HG03469 (cell line): ENCODE measurements at regions not wholly inside any gene's neighbourhood (a gene's known extent, or its start where the extent isn't known, plus 50 kb on each side); places are given as distances from the start of the nearest gene placed in this dataset.

ENCODE experiments used
- ATAC-seq: cut with Tn5 transposase; IDR thresholded peaks from one replicate; pipeline ENCODE4 v1.9.1; 2021; ENCODE audit warnings: mild to moderate bottlenecking, moderate library complexity, moderate number of reproducible peaks; ENCODE audit not compliant: unreplicated experiment

DNA sequence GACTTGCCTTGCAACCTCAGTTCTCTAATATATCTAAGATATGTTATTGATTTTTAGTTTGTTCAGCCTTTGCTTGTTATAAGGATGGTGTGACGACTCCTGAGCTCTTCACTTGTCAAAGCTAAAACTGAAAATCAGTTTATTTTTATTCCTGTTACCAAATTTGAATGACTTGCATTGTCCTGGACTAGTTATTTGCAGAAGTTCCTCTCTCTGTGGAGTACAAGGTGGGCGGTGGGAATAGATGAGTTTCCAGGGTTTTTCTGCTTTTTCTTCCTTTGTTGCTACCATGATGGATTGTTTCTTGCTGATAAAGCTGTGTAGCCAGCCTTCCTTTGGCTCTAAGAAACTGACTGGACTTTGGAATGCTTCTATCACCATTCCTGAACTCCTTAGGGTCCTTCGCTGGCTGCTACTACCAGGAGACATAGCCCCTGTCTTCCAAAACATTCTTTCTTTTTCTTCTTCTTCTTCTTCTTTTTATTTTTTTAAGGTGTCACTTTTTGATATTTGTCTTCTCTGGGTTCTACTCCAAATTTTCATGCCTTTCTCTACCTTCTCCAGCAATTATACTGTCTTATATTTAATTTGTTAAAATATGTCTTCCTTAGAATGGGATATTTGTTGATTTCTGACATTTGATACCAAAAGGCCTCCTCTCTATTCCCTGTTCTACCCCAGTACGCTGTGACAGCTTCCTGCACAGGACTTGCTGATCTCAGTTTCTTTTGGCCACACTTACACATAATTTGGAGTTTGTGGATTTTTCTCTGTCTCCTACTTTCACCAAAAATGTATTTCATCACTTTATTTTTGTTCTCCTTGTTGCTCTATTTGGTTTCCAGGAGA lies 145.1 kb upstream of the THRB start:
- ATAC-seq, result no peak

DNA sequence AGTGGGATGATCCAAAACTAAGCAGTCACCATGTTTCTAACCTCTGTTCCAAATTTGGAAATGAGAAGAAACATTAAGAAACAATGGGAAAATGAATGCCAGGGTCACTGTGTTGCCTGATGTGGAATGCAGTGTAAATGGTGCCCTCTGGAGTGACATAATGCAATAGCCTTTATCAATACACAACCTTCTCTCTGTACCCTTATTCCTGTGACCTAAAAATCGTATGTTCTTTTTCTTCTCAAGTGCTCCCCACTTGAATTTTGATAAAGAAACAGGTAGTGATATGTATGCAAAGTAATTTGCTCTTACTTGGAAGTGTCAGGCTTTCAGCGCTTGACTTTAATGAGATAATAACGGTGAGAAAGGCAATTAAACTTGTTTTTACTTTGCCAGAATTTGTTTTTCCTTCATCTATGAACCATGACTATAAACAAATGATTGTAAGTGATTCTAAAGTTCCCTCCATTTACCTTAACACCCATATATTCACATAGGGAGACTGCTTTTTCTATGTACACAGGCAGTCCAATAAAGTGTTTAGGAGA lies 145.8 kb upstream of the THRB start:
- ATAC-seq, result no peak

DNA sequence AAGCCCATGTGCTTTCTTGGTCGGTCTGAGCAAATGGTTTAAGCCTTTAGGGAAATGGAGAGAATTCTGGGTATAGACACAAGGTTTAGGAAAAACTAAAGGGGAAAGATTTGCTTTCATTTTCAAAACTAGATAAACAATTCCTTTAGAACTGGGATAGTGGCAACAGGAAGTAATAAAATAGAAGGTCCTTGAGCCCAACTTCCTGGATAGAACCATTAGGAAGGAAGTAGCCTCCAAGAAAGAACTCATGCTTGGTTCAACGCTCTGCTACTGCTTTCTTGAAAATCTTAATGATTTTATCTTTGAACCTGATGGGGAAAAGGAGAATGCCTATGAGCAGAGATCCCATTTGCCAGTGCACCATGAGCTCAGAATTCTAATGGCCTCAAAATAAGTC lies 147.0 kb upstream of the THRB start:
- ATAC-seq, result no peak

DNA sequence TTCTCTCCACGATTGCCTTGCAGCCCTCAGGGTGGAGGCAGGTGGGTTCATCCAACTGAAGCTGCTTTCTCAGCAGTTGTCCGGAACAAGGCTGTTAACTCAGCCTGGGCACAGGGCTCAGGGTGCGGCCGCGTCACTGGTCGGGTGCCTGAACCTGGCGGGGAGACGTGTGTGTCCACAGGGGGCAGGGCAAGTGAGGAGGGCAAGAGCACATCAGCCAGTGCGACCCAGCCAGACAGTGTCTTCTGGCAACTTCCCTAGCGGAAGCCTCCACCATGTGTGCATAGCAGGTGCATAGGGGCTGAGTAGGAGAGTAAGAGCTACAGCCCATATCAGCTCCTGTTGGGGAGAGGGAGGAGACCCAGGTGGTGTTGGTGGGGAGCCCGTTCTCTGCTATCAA lies 150.4 kb upstream of the THRB start:
- ATAC-seq, result no peak

DNA sequence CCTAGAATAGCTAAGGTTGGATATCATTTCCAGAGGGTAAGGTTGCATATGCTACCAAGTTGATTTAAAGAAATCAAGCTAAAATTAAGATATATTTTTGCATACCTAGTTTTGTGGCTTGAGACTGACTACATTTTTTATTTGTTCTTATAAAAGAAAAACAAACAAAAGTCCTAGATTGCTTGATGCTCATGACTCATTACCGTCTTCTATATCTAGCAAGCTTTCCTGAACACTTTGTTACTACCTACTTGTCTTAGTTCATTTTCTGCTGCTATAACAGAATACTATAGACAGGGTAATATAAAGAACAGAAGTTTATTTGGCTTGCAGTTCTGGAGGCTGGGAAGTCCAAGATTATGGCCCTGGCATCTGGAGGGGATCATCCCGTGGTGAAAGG lies 152.1 kb upstream of the THRB start:
- no peak for ATAC-seq

DNA sequence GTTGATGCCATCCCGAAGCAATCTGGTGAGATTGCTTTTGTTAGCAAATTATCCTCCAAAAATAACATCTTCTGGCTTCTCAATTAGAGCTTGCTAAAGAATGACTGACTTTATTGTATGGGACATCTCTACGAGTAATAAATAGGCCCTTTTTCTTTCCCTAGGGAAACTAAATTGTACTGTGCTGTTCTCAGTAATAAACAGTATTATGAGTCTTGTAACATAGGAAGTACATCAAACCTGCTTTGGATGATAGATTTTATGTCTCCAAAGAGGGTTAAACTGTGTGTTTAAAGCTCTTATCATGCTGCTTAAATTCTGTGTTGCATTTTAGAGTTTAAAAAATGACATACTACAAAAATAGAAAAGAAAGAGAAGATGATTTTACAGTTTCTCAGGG lies 153.4 kb upstream of the THRB start:
- ATAC-seq, result no peak

DNA sequence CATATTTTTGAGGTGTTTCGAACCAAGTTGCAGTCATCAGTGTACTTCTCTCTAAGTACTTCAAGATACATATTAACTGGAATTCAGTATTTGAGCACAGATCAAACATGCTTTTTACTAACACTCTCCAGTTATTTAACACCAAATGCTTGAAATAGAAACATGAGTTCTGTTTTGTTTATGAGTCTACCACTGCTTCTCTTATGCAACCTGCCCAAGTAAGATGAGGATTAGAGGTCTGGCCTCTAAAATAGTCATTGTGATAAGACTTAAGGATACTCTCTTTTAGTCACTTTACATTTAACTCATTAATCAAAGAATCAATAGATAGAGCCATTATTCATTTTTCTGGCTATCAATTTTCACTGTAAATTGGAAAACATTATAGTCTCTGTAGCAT lies 156.2 kb upstream of the THRB start:
- no peak for ATAC-seq

DNA sequence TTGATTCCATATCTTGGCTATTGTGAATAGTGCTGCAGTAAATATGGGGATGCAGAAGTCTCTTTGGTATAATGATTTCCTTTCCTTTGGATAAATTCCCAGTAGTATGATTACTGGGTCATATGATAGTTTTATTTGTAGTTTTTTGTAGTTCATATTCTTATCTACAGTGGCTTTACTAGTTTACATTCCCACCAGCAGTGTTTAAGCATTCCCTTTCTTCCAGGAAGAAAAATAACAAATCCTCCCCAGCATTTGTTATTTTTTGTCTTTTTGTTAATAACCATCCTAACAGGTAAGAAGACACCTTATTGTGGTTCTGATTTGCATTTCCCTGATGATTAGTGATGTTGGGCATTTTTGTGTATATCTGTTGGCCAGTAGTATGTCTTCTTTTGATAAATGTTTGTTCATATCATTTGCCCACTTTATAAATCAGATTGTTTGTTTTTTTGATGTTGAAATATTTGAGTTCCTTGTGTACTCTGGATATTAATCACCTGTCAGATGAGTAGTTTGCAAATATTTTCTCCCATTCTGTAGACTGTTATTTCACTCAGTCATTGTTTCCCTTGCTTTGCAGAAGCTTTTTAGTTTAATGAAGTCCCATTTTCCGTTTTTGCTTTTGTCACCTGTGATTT lies 163.3 kb upstream of the THRB start:
- ATAC-seq, result no peak

DNA sequence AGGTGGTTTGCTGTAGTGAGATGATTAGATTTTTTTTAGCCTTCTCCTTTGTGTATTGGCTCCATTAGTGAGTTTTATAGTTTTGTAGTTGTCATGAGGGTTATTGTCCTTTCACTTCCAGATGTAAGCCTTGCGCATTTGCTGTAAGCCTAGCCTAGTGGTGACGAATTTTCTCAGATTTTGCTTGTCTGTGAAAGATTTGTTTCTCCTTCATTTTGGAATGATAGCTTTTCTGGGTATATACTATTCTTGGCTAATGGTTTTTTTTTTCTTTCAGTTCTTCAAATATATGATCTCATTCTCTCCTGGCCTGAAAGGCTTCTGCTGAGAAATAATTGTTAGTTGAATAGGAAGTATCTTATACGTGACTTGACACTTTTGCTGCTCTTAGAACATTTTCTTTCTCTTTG lies 166.5 kb upstream of the THRB start:
- ATAC-seq, result no peak

DNA sequence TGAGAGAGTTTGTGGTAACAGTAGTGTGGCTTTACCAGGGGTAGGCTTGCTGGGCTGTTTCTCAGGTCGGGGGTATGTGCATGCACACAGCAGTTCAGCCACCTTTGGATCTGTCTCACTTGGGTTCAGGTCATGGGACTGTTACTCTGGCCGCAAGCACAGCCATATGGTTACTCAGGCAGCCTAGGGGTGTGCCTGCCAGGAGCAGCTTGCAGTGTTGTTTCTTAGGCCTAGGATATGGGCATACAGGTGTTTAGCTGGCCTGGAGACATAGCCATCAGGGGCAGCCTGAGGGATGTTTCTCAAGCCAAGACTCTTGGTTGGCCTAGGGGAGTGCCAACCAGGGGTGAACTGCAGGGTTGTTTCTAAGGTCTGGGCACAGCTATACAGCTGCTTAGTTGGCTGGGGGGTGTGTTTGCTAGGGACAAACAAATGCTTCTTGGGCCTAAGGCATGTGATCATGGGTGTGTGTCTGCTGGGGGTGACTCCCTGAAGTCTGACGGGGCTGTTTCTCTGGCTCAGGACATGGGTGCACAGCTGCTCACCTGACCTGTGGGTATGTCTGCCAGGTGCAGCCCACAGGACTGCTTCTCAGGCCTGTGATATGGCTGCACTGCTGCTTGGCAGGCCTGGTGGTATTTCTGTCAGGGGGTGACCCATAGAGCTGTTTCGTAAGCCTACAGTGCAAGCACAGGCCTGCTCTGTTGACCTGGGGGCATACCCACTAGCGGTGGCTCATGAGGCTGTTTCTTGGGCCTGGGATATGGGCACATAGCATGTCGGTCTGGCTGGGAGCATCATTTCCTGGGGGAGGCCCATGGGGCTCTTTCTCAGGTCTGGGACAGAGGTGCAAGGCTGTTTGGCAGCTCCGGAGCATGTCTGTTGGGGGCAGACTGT lies 168.0 kb upstream of the THRB start:
- ATAC-seq, result no peak

DNA sequence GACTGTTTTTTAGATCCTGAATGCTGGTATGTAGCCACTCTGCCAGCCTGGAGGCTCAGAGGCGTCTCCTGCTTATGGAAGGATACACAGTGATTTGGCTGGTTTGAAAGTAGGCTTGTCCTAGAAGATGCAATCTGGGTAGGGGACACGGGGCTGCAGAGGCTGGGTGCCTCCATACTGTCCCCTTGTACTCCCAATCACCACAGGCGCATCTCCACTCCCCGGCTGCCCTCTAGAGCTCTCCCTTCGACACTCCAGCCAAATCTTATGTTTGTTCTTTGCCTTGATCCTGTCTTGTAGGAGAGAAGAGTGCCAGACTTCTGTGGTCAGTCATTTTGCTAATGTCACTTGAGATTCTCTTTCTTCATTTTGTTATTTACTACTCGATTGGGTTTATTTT lies 168.8 kb upstream of the THRB start:
- no peak for ATAC-seq

DNA sequence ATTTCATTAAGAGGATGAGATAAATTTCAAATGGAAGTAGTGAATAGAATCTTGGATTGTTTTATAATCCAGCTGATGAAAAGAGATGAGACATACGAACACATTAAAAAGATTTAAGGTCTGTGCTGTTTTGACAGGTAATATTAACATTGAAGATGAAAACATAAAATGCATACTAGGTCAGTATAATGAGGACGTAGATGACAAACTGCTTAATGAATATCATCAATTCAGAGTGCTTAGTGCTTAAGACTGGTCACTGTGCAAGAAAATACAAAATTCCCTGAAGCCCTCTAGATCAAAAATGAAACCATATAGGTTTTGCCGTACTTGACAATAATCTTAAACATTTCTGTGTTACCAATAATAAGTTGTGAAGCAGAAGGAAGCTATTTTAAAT lies 173.4 kb upstream of the THRB start:
- no peak for ATAC-seq

DNA sequence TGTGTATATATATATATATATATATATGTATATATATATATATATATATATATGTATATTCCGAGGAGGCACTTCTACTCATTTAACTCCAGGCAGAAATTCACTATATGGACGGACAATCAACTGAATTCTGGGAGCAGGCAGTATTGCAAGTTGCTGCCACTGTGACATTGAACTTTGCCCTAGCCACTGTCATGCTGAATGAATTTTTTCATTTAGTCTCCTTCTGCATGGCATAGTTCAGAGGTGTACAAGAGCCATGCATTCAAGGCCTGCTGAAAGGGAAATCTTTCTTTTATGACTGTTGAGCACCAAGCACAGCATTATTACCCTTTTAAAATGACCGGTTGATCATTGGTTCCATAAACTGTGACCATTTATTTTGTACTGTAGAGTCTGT lies 176.2 kb upstream of the THRB start:
- no peak for ATAC-seq

DNA sequence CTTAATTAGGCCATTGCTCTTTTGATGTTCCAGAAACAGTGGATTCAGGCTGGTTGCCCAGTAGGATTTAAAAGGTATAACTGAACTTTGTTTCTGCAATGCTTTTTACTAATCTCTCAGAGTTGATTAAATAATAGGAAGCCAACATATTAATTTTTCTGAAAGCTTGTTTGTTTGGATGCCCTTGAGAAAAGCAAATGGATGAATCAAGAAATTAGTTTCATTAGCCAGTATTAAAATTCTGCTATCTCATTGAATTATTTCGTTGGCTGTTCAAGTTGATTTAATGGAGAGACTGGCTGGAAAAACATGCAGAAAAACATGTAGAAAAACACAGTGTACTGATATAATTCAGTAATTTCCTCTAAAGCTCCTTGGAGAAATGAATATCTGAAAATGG lies 178.9 kb upstream of the THRB start:
- no peak for ATAC-seq

DNA sequence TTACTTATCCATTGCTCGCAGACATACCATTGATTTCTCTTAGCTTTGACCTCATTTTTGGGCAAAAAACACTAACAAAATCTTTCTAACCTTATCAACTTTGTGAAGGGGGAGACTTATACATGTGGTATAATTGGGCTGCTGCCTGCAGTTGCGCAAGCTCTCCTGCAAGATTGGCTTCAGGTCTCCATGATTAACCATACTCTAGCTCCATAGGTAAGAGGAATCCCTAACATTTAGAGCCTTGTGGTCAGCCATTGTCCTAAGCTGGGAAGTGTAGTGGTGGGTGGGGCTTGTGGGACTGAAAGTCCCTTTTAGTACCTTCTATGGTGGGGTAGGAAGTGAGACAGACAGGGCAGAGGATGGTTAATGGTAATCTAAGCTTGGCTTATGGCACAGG lies 179.6 kb upstream of the THRB start:
- no peak for ATAC-seq

DNA sequence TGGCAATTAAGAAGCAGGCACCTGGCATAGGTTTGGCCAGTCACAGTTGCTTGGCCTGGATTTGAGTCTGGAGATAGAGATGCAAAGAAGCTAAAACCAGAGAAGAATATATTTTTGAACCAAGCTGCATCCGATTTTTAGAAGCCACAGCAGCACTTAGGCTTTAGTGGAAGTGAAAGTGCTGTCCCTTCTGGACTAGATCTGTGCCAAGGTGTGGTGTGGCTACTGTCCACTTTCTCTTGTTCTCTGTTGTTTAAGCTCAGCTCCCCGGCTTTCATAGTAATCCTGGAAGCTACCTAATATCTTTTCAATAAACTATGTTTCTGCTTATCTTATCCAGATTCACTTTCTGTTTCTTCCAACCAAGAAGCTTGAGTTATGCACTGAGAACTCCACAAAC lies 183.4 kb upstream of the THRB start:
- ATAC-seq, result peak; percentile 16

DNA sequence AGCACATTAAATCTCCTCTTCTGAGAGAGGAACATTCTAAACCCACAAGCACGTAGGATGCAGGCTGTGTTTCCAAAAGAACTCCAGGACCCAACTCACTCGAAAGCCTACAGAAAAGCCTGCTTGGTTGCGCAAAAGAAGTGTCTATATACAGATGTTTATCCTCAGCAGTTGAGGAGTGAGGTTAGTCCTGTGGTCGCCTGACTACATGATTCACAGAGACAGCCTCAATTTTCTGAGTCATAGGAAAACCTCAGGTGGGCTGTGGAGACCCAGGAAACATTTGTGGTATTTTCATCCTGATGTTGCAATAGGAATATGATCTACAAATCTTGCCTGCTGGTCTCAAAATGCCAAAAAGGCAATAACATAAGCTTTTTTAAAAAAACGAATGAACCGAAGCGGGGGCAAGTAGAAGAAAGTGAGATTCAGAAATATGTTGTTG lies 183.8 kb upstream of the THRB start:
- peak; percentile 40 for ATAC-seq

DNA sequence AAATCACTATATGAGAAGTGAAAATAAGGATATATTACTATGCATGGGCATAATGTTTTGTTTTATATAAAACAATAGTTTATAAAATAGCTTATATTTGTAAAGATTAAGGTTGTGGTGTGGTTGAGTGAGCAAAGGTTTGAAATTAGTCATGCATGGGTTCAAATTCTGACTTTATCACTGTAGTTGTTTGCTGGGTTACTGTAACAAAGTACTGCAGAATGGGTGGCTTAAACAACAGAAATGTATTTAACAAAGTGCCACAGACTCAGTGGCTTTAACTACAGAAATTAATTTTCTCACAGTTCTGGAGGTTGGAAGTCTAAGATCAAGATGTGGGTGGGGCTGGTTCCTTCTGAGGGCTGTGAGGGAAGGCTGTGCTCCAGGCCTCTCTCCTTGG lies 184.8 kb upstream of the THRB start:
- ATAC-seq, result no peak

DNA sequence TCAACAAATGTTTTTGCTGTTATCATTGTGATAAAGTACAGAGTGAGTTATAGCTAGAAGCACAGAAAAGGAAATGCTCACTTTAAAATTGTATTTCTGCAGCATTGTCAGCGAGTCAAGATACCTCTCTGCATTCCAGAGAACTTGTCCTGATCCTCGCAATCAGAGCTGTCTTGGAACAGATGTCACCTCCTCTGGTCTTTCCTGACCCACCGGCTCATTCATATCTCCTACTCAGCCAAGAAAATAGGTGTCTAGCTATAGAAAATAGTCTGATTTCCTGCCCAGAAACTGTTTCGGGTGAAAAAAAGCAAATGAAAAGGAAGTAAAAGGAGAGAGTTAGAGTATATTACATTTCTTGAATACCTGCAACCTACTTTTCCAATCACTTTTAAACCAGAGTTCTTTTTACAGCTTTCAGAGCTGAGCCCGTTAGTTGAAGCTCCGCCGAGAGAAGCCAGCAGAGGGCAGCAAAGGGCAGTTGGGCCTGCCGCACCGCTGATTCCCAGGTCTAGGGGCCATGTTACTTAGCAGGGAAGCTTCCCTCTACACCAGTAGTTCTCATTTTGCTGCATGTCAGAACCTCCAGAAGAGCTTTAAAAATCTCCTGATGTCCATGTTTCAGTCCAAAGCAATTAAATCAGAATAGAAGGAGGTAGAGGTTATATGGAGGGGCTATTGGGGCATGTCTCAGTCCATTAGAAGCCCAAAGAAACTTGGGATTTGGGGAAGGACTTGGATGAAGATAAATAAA lies 185.7 kb upstream of the THRB start:
- peak; percentile 45 for ATAC-seq

DNA sequence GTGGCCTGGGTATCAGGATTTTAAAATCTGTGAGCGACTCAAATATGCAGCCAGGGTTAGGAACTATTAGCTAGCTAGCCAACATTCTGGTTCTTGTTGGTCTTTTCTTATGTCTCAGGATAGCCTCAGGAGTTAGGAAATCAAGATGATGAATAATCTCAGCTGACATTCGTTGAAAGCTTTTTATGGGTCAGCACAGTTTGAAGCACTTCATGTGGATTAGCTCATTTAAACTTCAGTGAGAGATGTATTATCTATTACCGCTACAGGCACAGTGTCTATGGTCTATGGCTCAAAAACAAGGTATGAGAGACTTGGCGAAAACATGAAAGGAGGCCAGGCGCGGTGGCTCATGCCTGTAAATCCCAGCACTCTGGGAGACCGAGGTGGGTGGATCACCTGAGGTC lies 187.5 kb upstream of the THRB start:
- ATAC-seq, result no peak

DNA sequence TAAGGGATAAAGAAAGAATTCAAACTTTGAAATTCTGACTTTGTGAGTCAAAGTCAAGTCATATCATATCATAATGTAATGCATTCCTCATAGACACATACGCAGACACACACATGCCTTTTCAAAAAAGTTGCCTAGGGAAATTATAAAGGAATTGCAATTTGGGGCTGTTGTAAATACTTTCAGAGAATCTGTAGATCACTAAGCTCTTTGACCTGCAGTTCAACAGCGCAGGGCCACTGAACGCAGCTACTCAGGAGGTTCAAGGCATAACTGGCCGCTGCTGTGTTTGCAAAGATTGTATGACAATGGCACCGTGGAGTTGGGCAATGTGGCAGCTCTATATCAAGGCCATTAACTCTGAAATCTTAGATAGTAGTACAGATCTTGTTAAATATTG lies 188.4 kb upstream of the THRB start:
- ATAC-seq, result no peak
